NAMALWA (cell line): ENCODE measurements at regions not wholly inside any gene's neighbourhood (a gene's known extent, or its start where the extent isn't known, plus 50 kb on each side); places are given as distances from the start of the nearest gene placed in this dataset.
A peak's percentile ranks its signal among the peaks of the same experiment; 100 is the strongest.

Source experiments
- DNase-seq: peaks from one replicate; pipeline ENCODE4 v3.0.0-alpha.2; 2015; ENCODE audit warnings: low spot score

GRCh38 chr2:146669735-146670134 lies 1175.1 kb upstream of the ACVR2A start:
- no peak for DNase-seq

- DNase-seq = no peak
Measured at GRCh38 chr2:146666340-146666739, 1178.5 kb upstream of the ACVR2A start.

GRCh38 chr2:146665800-146666199 lies 1179.0 kb upstream of the ACVR2A start:
- no peak for DNase-seq

- peak; percentile 55 for DNase-seq
Measured at GRCh38 chr2:146661473-146662096, 1183.2 kb upstream of the ACVR2A start.

- DNase-seq = no peak
Measured at GRCh38 chr2:146659976-146660375, 1184.9 kb upstream of the ACVR2A start.

GRCh38 chr2:146652311-146652710 lies 1192.5 kb upstream of the ACVR2A start:
- no peak for DNase-seq

GRCh38 chr2:146651361-146651760 lies 1193.5 kb upstream of the ACVR2A start:
- no peak for DNase-seq

GRCh38 chr2:146642066-146642465 lies 1202.8 kb upstream of the ACVR2A start:
- DNase-seq = no peak

- no peak for DNase-seq
Measured at GRCh38 chr2:146634230-146635097, 1210.4 kb upstream of the ACVR2A start.

GRCh38 chr2:146633159-146633558 lies 1211.7 kb upstream of the ACVR2A start:
- no peak for DNase-seq

- no peak for DNase-seq
Measured at GRCh38 chr2:146632707-146633106, 1212.1 kb upstream of the ACVR2A start.

- DNase-seq = no peak
Measured at GRCh38 chr2:146624430-146625160, 1220.2 kb upstream of the ACVR2A start.

- no peak for DNase-seq
Measured at GRCh38 chr2:146623771-146624170, 1221.1 kb upstream of the ACVR2A start.

- no peak for DNase-seq
Measured at GRCh38 chr2:146621656-146622055, 1223.2 kb upstream of the ACVR2A start.

GRCh38 chr2:146615778-146616177 lies 1229.1 kb upstream of the ACVR2A start:
- no peak for DNase-seq

- no peak for DNase-seq
Measured at GRCh38 chr2:146608490-146608889, 1236.3 kb upstream of the ACVR2A start.

- DNase-seq = no peak
Measured at GRCh38 chr2:146604521-146604920, 1240.3 kb upstream of the ACVR2A start.

- DNase-seq = no peak
Measured at GRCh38 chr2:146602856-146603255, 1242.0 kb upstream of the ACVR2A start.

GRCh38 chr2:146602383-146602782 lies 1242.4 kb upstream of the ACVR2A start:
- no peak for DNase-seq

- no peak for DNase-seq
Measured at GRCh38 chr2:146598791-146599190, 1246.0 kb upstream of the ACVR2A start.

GRCh38 chr2:146597291-146597690 lies 1247.5 kb upstream of the ACVR2A start:
- DNase-seq = no peak

GRCh38 chr2:146591908-146592307 lies 1252.9 kb upstream of the ACVR2A start:
- DNase-seq = no peak

- DNase-seq = no peak
Measured at GRCh38 chr2:146587291-146587713, 1257.5 kb upstream of the ACVR2A start.
